ENCODE measurements at regions not wholly inside any gene's neighbourhood (a gene's known extent, or its start where the extent isn't known, plus 50 kb on each side); places are given as distances from the start of the nearest gene placed in this dataset.

DNA sequence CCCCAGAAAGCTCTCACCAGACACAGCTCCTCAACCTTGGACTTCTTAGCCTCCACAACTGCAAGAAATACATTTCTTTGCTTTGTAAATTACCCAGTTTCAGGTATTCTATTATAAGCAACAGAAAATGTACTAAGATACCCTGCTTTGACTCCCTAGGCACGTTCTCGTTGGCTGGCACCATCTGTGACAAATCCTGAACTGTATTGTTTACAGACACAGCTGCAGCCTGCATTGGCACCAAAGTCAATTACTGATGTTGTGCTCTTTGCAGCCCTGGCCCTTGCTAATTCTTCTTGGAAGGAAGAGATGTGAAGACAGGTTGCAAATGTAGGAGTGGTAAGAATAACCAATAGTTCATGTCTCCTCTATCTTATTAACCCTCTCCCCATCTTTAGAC lies 72.7 kb upstream of the FAM136A start:
- DNase-seq = no peak
- intact Hi-C loops (cut with DNase I) = no loop called here
- WGBS, 4 donors = 58 to 77% (median 66%) methylated on average over 2 of the region's 2 CpGs

DNA sequence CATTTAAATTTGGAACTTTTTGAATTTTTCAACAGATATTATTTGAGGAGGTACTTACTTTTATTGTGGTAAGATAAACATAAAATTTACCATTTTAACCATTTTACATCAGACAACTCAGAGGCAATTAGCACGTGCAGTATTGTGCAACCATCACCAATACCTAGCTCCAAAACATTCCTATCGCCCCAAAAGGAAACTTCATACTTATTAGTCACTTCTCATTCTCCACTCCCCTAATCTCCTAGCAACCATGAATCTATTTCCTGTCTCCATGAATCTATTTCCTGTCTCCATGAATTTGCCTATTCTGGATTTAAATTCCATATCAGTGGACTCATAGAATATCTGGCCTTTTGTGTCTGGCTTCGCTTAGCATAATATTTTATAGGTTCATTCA lies 69.9 kb upstream of the FAM136A start:
- WGBS, 4 donors = 61 to 78% (median 63%) methylated on average over 3 of the region's 3 CpGs
- H3K27me3 ChIP-seq = no peaks in the 10 kb centered on the region
- DNase-seq = no peak
- H3K27ac ChIP-seq = no peak overlapping the region
- TF ChIP-seq, protein P1, sequence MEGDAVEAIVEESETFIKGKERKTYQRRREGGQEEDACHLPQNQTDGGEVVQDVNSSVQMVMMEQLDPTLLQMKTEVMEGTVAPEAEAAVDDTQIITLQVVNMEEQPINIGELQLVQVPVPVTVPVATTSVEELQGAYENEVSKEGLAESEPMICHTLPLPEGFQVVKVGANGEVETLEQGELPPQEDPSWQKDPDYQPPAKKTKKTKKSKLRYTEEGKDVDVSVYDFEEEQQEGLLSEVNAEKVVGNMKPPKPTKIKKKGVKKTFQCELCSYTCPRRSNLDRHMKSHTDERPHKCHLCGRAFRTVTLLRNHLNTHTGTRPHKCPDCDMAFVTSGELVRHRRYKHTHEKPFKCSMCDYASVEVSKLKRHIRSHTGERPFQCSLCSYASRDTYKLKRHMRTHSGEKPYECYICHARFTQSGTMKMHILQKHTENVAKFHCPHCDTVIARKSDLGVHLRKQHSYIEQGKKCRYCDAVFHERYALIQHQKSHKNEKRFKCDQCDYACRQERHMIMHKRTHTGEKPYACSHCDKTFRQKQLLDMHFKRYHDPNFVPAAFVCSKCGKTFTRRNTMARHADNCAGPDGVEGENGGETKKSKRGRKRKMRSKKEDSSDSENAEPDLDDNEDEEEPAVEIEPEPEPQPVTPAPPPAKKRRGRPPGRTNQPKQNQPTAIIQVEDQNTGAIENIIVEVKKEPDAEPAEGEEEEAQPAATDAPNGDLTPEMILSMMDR (IDR thresholded peaks at IDR 0.05) = no peak
- no peak for TF ChIP-seq POLR2A (IDR thresholded peaks at IDR 0.05)
- no peak overlapping the region for H3K4me3 ChIP-seq
- no peak for ATAC-seq
- intact Hi-C loops (cut with DNase I) = no loop called here
- no peaks in the 10 kb centered on the region for H3K4me1 ChIP-seq
- H3K36me3 ChIP-seq = no peaks in the 10 kb centered on the region
- peaks cover 0 to 12% (median 0%) of the 10 kb centered on the region in 12 donors for H3K9me3 ChIP-seq

More for the DNA sequence above, 72.7 kb upstream of the FAM136A start:
- Histone ChIP-seq H3K9me3 (peaks cover 0 to 12% (median 0%) of the 10 kb centered on the region in 12 donors), H3K36me3 (no peaks in the 10 kb centered on the region), H3K4me3 (no peak overlapping the region), H3K27me3 (no peaks in the 10 kb centered on the region), H3K4me1 (no peaks in the 10 kb centered on the region), H3K27ac (no peak overlapping the region)
- ATAC-seq = no peak
- TF ChIP-seq POLR2A (IDR thresholded peaks at IDR 0.05) = no peak
- TF ChIP-seq, protein P1 (IDR thresholded peaks at IDR 0.05) = no peak

DNA sequence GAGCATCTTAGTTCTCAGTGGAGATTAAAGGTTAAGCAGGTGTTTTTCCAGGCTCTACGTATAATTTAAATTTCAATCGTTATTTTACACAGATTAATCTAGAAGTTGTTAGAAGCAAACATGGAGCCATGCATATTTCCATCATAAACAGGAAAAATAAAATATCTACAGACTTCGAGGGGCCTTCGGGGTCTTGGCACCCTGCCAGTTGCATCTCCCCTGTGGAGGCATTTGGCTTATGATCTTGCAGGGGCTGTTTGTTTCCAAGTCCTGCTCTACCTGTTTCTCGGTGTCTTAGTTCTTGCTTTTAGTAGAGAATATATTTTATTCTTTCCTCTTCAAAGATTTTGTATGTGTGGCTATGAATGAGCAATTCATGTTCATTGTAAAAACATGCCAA lies 67.2 kb upstream of the FAM136A start:
- H3K27me3 ChIP-seq = no peaks in the 10 kb centered on the region
- ATAC-seq (no peak), DNase-seq (no peak)
- H3K9me3 ChIP-seq = peaks cover 0 to 12% (median 0%) of the 10 kb centered on the region in 12 donors
- H3K4me1 ChIP-seq = no peaks in the 10 kb centered on the region
- no peak overlapping the region for H3K27ac ChIP-seq
- H3K36me3 ChIP-seq = no peaks in the 10 kb centered on the region
- intact Hi-C loops (cut with DNase I) = no loop called here
- 43 to 56% (median 51%) methylated on average over 5 of the region's 5 CpGs for WGBS, 4 donors
- no peak overlapping the region for H3K4me3 ChIP-seq
- TF ChIP-seq, protein P1 (IDR thresholded peaks at IDR 0.05) = no peak
- no peak for TF ChIP-seq POLR2A (IDR thresholded peaks at IDR 0.05)

DNA sequence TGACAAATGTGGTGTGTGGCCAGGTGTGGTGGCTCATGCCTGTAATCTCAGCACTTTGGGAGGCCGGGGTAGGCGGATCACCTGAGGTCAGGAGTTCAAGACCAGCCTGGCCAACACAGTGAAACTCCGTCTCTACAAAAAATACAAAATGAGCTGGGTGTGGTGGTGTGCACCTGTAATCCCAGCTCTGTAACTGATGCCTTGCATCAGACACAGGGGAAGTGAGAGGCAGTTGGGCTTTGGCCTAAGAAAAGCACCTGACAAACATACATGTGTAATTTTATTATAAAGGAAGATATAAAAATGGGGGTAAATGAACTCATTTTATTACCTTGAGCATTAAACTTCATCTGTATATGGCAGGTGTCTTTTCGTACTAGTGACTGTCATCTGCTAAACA lies 66.7 kb upstream of the FAM136A start:
- Histone ChIP-seq H3K36me3 (no peaks in the 10 kb centered on the region), H3K9me3 (peaks cover 0 to 12% (median 0%) of the 10 kb centered on the region in 12 donors), H3K27ac (no peak overlapping the region), H3K27me3 (no peaks in the 10 kb centered on the region), H3K4me3 (no peak overlapping the region), H3K4me1 (no peaks in the 10 kb centered on the region)
- TF ChIP-seq, protein P1 (IDR thresholded peaks at IDR 0.05) = no peak
- TF ChIP-seq POLR2A (IDR thresholded peaks at IDR 0.05) = no peak
- 79 to 88% (median 85%) methylated on average over 4 of the region's 4 CpGs for WGBS, 4 donors
- no peak for ATAC-seq
- intact Hi-C loops (cut with DNase I) = no loop called here
- DNase-seq = no peak
